GM21381 (cell line): ENCODE measurements at regions not wholly inside any gene's neighbourhood (a gene's known extent, or its start where the extent isn't known, plus 50 kb on each side); places are given as distances from the start of the nearest gene placed in this dataset.

ENCODE experiments used
- ATAC-seq: cut with Tn5 transposase; IDR thresholded peaks from one replicate; pipeline ENCODE4 v1.9.1; 2021; ENCODE audit warnings: mild to moderate bottlenecking, moderate library complexity; ENCODE audit not compliant: unreplicated experiment

- ATAC-seq = no peak
Observed at GRCh38 chr12:124458992-124459851, 108.2 kb downstream of the NCOR2 start.

- no peak for ATAC-seq
Observed at GRCh38 chr12:124458220-124458991, 109.0 kb downstream of the NCOR2 start.

- peak; percentile 34 for ATAC-seq
Observed at GRCh38 chr12:124457287-124458219, 109.9 kb downstream of the NCOR2 start.

- peak; percentile 25 for ATAC-seq
Observed at GRCh38 chr12:124456652-124457152, 110.7 kb downstream of the NCOR2 start.

- ATAC-seq = no peak
Observed at GRCh38 chr12:124456133-124456651, 111.2 kb downstream of the NCOR2 start.

- ATAC-seq = no peak
Observed at GRCh38 chr12:124455336-124455735, 112.1 kb downstream of the NCOR2 start.

GRCh38 chr12:124454735-124455134 is 112.7 kb downstream of the NCOR2 start:
- ATAC-seq = no peak

GRCh38 chr12:124454352-124454725 is 113.1 kb downstream of the NCOR2 start:
- ATAC-seq = no peak

GRCh38 chr12:124453419-124454351 is 113.7 kb downstream of the NCOR2 start:
- peak; percentile 65 for ATAC-seq

GRCh38 chr12:124452576-124453331 is 114.7 kb downstream of the NCOR2 start:
- ATAC-seq = no peak

GRCh38 chr12:124451637-124452243 is 115.7 kb downstream of the NCOR2 start:
- no peak for ATAC-seq

GRCh38 chr12:124451016-124451415 is 116.4 kb downstream of the NCOR2 start:
- no peak for ATAC-seq

- no peak for ATAC-seq
Observed at GRCh38 chr12:124450376-124450750, 117.0 kb downstream of the NCOR2 start.

- ATAC-seq = no peak
Observed at GRCh38 chr12:124449623-124450375, 117.6 kb downstream of the NCOR2 start.

- no peak for ATAC-seq
Observed at GRCh38 chr12:124448955-124449622, 118.3 kb downstream of the NCOR2 start.

GRCh38 chr12:124448241-124448954 is 119.0 kb downstream of the NCOR2 start:
- ATAC-seq = no peak
